ENCODE measurements at regions not wholly inside any gene's neighbourhood (a gene's known extent, or its start where the extent isn't known, plus 50 kb on each side); places are given as distances from the start of the nearest gene placed in this dataset.

- Histone ChIP-seq H3K27ac (no peak overlapping the region), H3K9ac (no peak overlapping the region), H3K36me3 (ENCODE audit: insufficient read depth) (no peaks in the 10 kb centered on the region), H2AFZ (ENCODE audit: low read depth) (no peak overlapping the region), H3K4me3 (IDR thresholded peaks at IDR 0.05; ENCODE audit: insufficient read depth, low read depth, low read length) (no peak overlapping the region), H3K79me2 (ENCODE audit: insufficient read depth, low read depth) (no peaks in the 10 kb centered on the region), H3K4me2 (no peak overlapping the region), H3K4me1 (ENCODE audit: low read depth, poor library complexity, severe bottlenecking) (no peaks in the 10 kb centered on the region), H3K27me3 (ENCODE audit: insufficient read depth, low read depth) (no peaks in the 10 kb centered on the region), H4K20me1 (ENCODE audit: insufficient read depth) (no peaks in the 10 kb centered on the region)
- TF ChIP-seq CTCF (conservative IDR thresholded peaks at IDR 0.05; ENCODE audit: low read depth, low read length), result no peak
These were observed 1842.5 kb upstream of the CDH9 start for GRCh38 chr5:28880936-28881335.

- Histone ChIP-seq H3K36me3 (ENCODE audit: insufficient read depth) (no peaks in the 10 kb centered on the region), H3K9ac (no peak overlapping the region), H3K4me2 (no peak overlapping the region), H3K79me2 (ENCODE audit: insufficient read depth, low read depth) (no peaks in the 10 kb centered on the region), H3K27me3 (ENCODE audit: insufficient read depth, low read depth) (no peaks in the 10 kb centered on the region), H3K4me3 (IDR thresholded peaks at IDR 0.05; ENCODE audit: insufficient read depth, low read depth, low read length) (no peak overlapping the region), H4K20me1 (ENCODE audit: insufficient read depth) (no peaks in the 10 kb centered on the region), H3K27ac (no peak overlapping the region), H3K4me1 (ENCODE audit: low read depth, poor library complexity, severe bottlenecking) (no peaks in the 10 kb centered on the region), H2AFZ (ENCODE audit: low read depth) (no peak overlapping the region)
- TF ChIP-seq CTCF (conservative IDR thresholded peaks at IDR 0.05; ENCODE audit: low read depth, low read length), result no peak
These were observed 1838.7 kb upstream of the CDH9 start for GRCh38 chr5:28877050-28877449.

GRCh38 chr5:28864006-28864405 is 1825.6 kb upstream of the CDH9 start:
- Histone ChIP-seq H3K36me3 (ENCODE audit: insufficient read depth) (no peaks in the 10 kb centered on the region), H3K79me2 (ENCODE audit: insufficient read depth, low read depth) (no peaks in the 10 kb centered on the region), H4K20me1 (ENCODE audit: insufficient read depth) (no peaks in the 10 kb centered on the region), H3K4me2 (no peak overlapping the region), H3K9ac (no peak overlapping the region), H3K4me1 (ENCODE audit: low read depth, poor library complexity, severe bottlenecking) (no peaks in the 10 kb centered on the region), H3K27me3 (ENCODE audit: insufficient read depth, low read depth) (no peaks in the 10 kb centered on the region), H3K4me3 (IDR thresholded peaks at IDR 0.05; ENCODE audit: insufficient read depth, low read depth, low read length) (no peak overlapping the region), H2AFZ (ENCODE audit: low read depth) (no peak overlapping the region), H3K27ac (no peak overlapping the region)
- no peak for TF ChIP-seq CTCF (conservative IDR thresholded peaks at IDR 0.05; ENCODE audit: low read depth, low read length)

- Histone ChIP-seq H3K79me2 (ENCODE audit: insufficient read depth, low read depth) (no peaks in the 10 kb centered on the region), H4K20me1 (ENCODE audit: insufficient read depth) (no peaks in the 10 kb centered on the region), H3K36me3 (ENCODE audit: insufficient read depth) (no peaks in the 10 kb centered on the region), H3K4me3 (IDR thresholded peaks at IDR 0.05; ENCODE audit: insufficient read depth, low read depth, low read length) (no peak overlapping the region), H2AFZ (ENCODE audit: low read depth) (no peak overlapping the region), H3K27me3 (ENCODE audit: insufficient read depth, low read depth) (no peaks in the 10 kb centered on the region), H3K4me1 (ENCODE audit: low read depth, poor library complexity, severe bottlenecking) (no peaks in the 10 kb centered on the region), H3K4me2 (no peak overlapping the region), H3K27ac (no peak overlapping the region), H3K9ac (no peak overlapping the region)
- no peak for TF ChIP-seq CTCF (conservative IDR thresholded peaks at IDR 0.05; ENCODE audit: low read depth, low read length)
These were observed 1824.4 kb upstream of the CDH9 start for GRCh38 chr5:28862860-28863196.
